PC-3 (cell line): ENCODE measurements at regions not wholly inside any gene's neighbourhood (a gene's known extent, or its start where the extent isn't known, plus 50 kb on each side); places are given as distances from the start of the nearest gene placed in this dataset.
A peak's percentile ranks its signal among the peaks of the same experiment; 100 is the strongest.

ENCODE experiments used
- ATAC-seq: fragments of 200-7000 bp; cut with Tn5 transposase; 2 replicates; pipeline ENCODE4 v1.9.1; 2020; ENCODE audit warnings: mild to moderate bottlenecking, moderate library complexity
- BruUV-seq: library from RNA; stranded (reverse); fragments of 400-500 nt; replicated peaks from 2 replicates; lab custom pipeline; 2021; lab: Mats Ljungman, UMichigan
- CTCF ChIA-PET: fragments of 300-600 bp; sonication (Branson Sonifier 250); formaldehyde crosslinking; loops from one replicate; lab custom pipeline; 2022; ENCODE audit warnings: antibody characterized with exemption; lab: Charles Lee
- POLR2A ChIA-PET: fragments of 300-600 bp; sonication (Branson Sonifier 250); formaldehyde crosslinking; loops from one replicate; lab custom pipeline; 2022; ENCODE audit warnings: antibody characterized with exemption; ENCODE audit not compliant: unreplicated experiment; lab: Charles Lee
- DNase-seq: peaks from one replicate; pipeline ENCODE4 v3.0.0-alpha.2; 2015
- H2AFZ ChIP-seq: fragments of 300-600 bp; sonication (generic); 2 replicates; pipeline ENCODE4 v1.6.0; 2016; ENCODE audit warnings: antibody characterized with exemption, low read length
- H3F3A ChIP-seq: fragments of 300-600 bp; sonication (generic); one replicate; pipeline ENCODE4 v1.6.0; 2017; ENCODE audit warnings: antibody characterized with exemption, low read length, control low read depth, mild to moderate bottlenecking; ENCODE audit not compliant: unreplicated experiment
- H3K27ac ChIP-seq: fragments of 300-600 bp; sonication (generic); 2 replicates; pipeline ENCODE4 v1.5.1; 2016; ENCODE audit warnings: mild to moderate bottlenecking, low read length
- H3K27me3 ChIP-seq: fragments of 300-600 bp; sonication (generic); 2 replicates; pipeline ENCODE4 v1.6.1; 2016; ENCODE audit warnings: low read length, mixed read lengths
- H3K36me3 ChIP-seq: fragments of 300-600 bp; sonication (generic); 2 replicates; pipeline ENCODE4 v1.6.1; 2016; ENCODE audit warnings: low read depth, mixed run types, low read length, mixed read lengths
- H3K4me1 ChIP-seq: fragments of 300-600 bp; sonication (generic); 2 replicates; pipeline ENCODE4 v1.5.1; 2016; ENCODE audit warnings: low read length; ENCODE audit not compliant: insufficient read depth
- H3K4me2 ChIP-seq: fragments of 300-600 bp; sonication (generic); 2 replicates; pipeline ENCODE4 v1.6.0; 2016; ENCODE audit warnings: low read length
- H3K4me3 ChIP-seq: fragments of 300-600 bp; sonication (generic); 2 replicates; pipeline ENCODE4 v1.5.1; 2016; ENCODE audit warnings: mild to moderate bottlenecking, low read length, mixed read lengths
- H3K79me2 ChIP-seq: fragments of 300-600 bp; sonication (generic); 2 replicates; pipeline ENCODE4 v1.6.1; 2017; ENCODE audit warnings: low read length, mixed read lengths
- H3K9ac ChIP-seq: fragments of 300-600 bp; sonication (generic); 2 replicates; pipeline ENCODE4 v1.6.0; 2016; ENCODE audit warnings: mild to moderate bottlenecking, low read length
- H3K9me2 ChIP-seq: fragments of 300-600 bp; sonication (generic); replicated peaks from 2 replicates; pipeline ENCODE4 v1.6.1; 2016; ENCODE audit warnings: mixed run types, low read length, mixed read lengths
- H3K9me3 ChIP-seq: fragments of 300-600 bp; sonication (generic); 2 replicates; pipeline ENCODE4 v1.6.1; 2016; ENCODE audit warnings: low read length, mixed read lengths
- H4K20me1 ChIP-seq: fragments of 300-600 bp; sonication (generic); 2 replicates; pipeline ENCODE4 v1.6.1; 2016; ENCODE audit warnings: low read length, mixed read lengths
- EZH2 ChIP-seq: fragments of 300-600 bp; sonication (generic); IDR thresholded peaks from one replicate; pipeline ENCODE4 v1.6.1; 2017; ENCODE audit warnings: antibody characterized with exemption, mild to moderate bottlenecking, low read length; ENCODE audit not compliant: unreplicated experiment
- EZH2phosphoT487 ChIP-seq: fragments of 300-600 bp; sonication (generic); IDR thresholded peaks from 2 replicates; pipeline ENCODE4 v1.6.1; 2018; ENCODE audit warnings: mild to moderate bottlenecking, antibody characterized with exemption, low read length, borderline replicate concordance
- intact Hi-C: fragments of 100-400 bp; cut with micrococcal nuclease; formaldehyde crosslinking; loops from 2 replicates; pipeline ENCODE4 v1.9.0; 2023
- TF ChIP-seq, protein P1 (sequence below): fragments of 300-600 bp; sonication (generic); conservative IDR thresholded peaks from 2 replicates; pipeline ENCODE4 v1.5.1; 2017; ENCODE audit warnings: antibody characterized with exemption, low read depth, mild to moderate bottlenecking, low read length

DNA sequence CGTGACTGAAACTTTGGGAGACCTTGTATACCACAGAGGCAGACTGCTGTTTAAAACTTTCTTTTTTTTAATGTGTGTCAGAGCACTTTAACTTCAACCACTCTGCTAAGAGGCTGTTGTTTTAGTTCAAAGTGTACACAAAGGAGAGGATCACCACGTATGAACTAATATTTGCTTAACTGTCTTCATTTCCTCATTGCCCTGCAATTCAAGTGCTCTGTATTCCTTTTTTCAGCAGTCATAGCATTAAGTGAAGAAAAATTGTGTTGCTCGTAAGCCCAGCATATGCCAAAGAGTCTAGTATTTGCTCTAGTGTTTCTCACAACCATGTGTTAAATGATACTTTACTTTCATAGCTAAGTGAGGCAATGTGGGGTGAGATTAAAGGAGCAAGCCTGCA is 63.0 kb upstream of the HHIP start:
- peak overlapping the region; percentile 58 for H3K4me3 ChIP-seq
- peak; percentile 82 for DNase-seq
- intact Hi-C loops, result loop anchor here (1.0 to 2.0 kb wide), 7 partner anchors 19 to 478 kb away; partner anchors contain the start of gene HHIP
- H3K9me2 ChIP-seq, result no peaks in the 10 kb centered on the region; the same call in 1 of the 2 replicates
- H3K4me1 ChIP-seq, result peaks cover 64% of the 10 kb centered on the region
- no peaks in the 10 kb centered on the region for H3K27me3 ChIP-seq
- H2AFZ ChIP-seq, result peak overlapping the region; percentile 31; the same call in 1 of the 2 replicates
- ATAC-seq, result peak; percentile 82
- H3K9me3 ChIP-seq, result 0 out of 2 replicates have a peak, but pooled peaks cover 4% of the 10 kb centered on the region
- peak overlapping the region; percentile 66 for H3K9ac ChIP-seq
- peaks cover 16% of the 10 kb centered on the region for H3F3A ChIP-seq
- ChIA-PET CTCF (no interaction called here), POLR2A (no interaction called here)
- BruUV-seq, result no TSS peak
- no peaks in the 10 kb centered on the region for H4K20me1 ChIP-seq
- H3K27ac ChIP-seq, result peak overlapping the region; percentile 93
- H3K36me3 ChIP-seq, result no peaks in the 10 kb centered on the region
- peak overlapping the region; percentile 85 for H3K4me2 ChIP-seq
- no peak for TF ChIP-seq EZH2
- TF ChIP-seq EZH2phosphoT487, result no peak
- TF ChIP-seq, protein P1, sequence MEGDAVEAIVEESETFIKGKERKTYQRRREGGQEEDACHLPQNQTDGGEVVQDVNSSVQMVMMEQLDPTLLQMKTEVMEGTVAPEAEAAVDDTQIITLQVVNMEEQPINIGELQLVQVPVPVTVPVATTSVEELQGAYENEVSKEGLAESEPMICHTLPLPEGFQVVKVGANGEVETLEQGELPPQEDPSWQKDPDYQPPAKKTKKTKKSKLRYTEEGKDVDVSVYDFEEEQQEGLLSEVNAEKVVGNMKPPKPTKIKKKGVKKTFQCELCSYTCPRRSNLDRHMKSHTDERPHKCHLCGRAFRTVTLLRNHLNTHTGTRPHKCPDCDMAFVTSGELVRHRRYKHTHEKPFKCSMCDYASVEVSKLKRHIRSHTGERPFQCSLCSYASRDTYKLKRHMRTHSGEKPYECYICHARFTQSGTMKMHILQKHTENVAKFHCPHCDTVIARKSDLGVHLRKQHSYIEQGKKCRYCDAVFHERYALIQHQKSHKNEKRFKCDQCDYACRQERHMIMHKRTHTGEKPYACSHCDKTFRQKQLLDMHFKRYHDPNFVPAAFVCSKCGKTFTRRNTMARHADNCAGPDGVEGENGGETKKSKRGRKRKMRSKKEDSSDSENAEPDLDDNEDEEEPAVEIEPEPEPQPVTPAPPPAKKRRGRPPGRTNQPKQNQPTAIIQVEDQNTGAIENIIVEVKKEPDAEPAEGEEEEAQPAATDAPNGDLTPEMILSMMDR, result no peak
- H3K79me2 ChIP-seq, result no peaks in the 10 kb centered on the region

DNA sequence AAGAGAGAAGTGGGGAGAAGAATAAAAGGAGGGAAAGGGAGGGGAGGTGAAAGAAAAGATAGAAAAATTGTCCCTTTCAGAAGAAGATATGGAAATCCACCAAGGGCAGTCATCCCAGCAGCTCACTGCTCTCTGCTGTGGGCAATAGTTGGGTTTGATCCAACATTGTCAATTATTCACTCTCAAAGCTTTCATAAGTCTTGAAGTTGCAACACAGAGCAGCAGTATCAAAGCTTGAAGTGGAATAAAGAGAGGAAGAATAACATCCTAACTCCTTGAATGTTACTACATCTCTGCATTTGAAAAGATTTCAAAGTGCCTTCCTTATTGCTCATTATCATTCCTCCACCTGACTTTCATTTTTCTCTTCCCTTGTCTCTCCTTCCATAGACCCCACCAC is 62.3 kb upstream of the HHIP start:
- peak; percentile 68 for DNase-seq
- no peaks in the 10 kb centered on the region for H3K9me2 ChIP-seq
- no peaks in the 10 kb centered on the region for H3K27me3 ChIP-seq
- peak overlapping the region; percentile 93 for H3K27ac ChIP-seq
- no peaks in the 10 kb centered on the region for H3K79me2 ChIP-seq
- POLR2A ChIA-PET, result no interaction called here
- H3K9ac ChIP-seq, result peak overlapping the region; percentile 66
- peaks cover 59% of the 10 kb centered on the region for H3K4me1 ChIP-seq
- H4K20me1 ChIP-seq, result no peaks in the 10 kb centered on the region
- no TSS peak for BruUV-seq
- no peak for TF ChIP-seq EZH2
- no peak for TF ChIP-seq EZH2phosphoT487
- TF ChIP-seq, protein P1, result no peak
- CTCF ChIA-PET, result interaction anchor here (0.6 kb wide), 1 partner anchor 13 kb away, joined by 4 read pairs; no protein-coding TSS in a partner anchor
- no peak overlapping the region for H3K4me3 ChIP-seq
- H3K9me3 ChIP-seq, result 0 out of 2 replicates have a peak, but pooled peaks cover 4% of the 10 kb centered on the region
- no peak overlapping the region for H2AFZ ChIP-seq
- intact Hi-C loops, result loop anchor here (1.0 to 2.0 kb wide), 7 partner anchors 19 to 477 kb away; partner anchors contain the start of gene HHIP
- H3F3A ChIP-seq, result peaks cover 16% of the 10 kb centered on the region
- H3K4me2 ChIP-seq, result peak overlapping the region; percentile 85
- no peaks in the 10 kb centered on the region for H3K36me3 ChIP-seq
- no peak for ATAC-seq

DNA sequence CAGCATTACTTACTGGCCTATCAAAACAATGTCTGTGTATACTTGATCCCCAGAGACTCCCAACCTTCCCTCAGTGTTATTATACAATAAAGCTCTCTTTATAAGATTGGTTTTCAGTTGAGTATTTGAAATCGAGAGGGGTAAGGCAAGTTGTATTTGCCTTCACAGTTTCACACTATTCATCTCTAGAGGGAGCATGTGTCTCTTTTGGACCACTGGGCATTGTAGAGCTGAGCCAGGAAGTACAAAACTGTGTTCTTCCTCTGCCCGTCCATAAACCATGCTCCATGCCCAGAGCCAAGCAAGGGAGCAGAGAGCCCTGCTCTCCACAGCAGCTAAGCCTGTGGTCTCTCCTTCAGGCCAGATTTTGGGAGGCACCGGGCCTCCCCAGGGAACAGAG is 61.5 kb upstream of the HHIP start:
- H3K27me3 ChIP-seq, result no peaks in the 10 kb centered on the region
- H4K20me1 ChIP-seq, result no peaks in the 10 kb centered on the region
- DNase-seq, result no peak
- H3K4me1 ChIP-seq, result peaks cover 51% of the 10 kb centered on the region
- no peaks in the 10 kb centered on the region for H3K79me2 ChIP-seq
- H3F3A ChIP-seq, result peaks cover 16% of the 10 kb centered on the region
- H3K27ac ChIP-seq, result no peak overlapping the region
- no peaks in the 10 kb centered on the region for H3K36me3 ChIP-seq
- CTCF ChIA-PET, result no interaction called here
- H3K9me2 ChIP-seq, result no peaks in the 10 kb centered on the region
- H3K4me2 ChIP-seq, result no peak overlapping the region; the same call in 1 of the 2 replicates
- 0 out of 2 replicates have a peak, but pooled peaks cover 4% of the 10 kb centered on the region for H3K9me3 ChIP-seq
- no peak overlapping the region for H2AFZ ChIP-seq
- H3K4me3 ChIP-seq, result no peak overlapping the region
- no peak overlapping the region for H3K9ac ChIP-seq
- TF ChIP-seq EZH2 (no peak), EZH2phosphoT487 (no peak)
- TF ChIP-seq, protein P1, result no peak
- POLR2A ChIA-PET, result no interaction called here
- intact Hi-C loops, result no loop called here
- no peak for ATAC-seq
- no TSS peak for BruUV-seq
